Right lobe of liver (tissue), 4 donors: ENCODE measurements at regions not wholly inside any gene's neighbourhood (a gene's known extent, or its start where the extent isn't known, plus 50 kb on each side); places are given as distances from the start of the nearest gene placed in this dataset.

Source experiments
- CTCF ChIP-seq, 4 donors: fragments of 200-600 bp in 3 of 4; fragments of 450-650 bp in 1 of 4; IDR thresholded peaks; one replicate each; pipeline versions ENCODE4 v1.5.1 to v1.8.0; 2016 to 2022; ENCODE audit warnings: antibody characterized with exemption in 4 of 4, mild to moderate bottlenecking in 2 of 4
- POLR2A ChIP-seq: fragments of 450-650 bp; IDR thresholded peaks from one replicate; pipeline ENCODE4 v1.6.1; 2017; ENCODE audit warnings: antibody characterized with exemption, mild to moderate bottlenecking
- donor health status: DM: no; HTN: no; CAD: no.
- donor health status: DM: no; HTN: no; CAD: no.
- donor health status: DM: no; HTN: yes; CAD: no.

- no peak for TF ChIP-seq CTCF (IDR thresholded peaks at IDR 0.05)
- TF ChIP-seq POLR2A: no peak
Observed at GRCh38 chr11:81036168-81036870, 1595.5 kb upstream of the TENM4 start.
